ENCODE measurements at regions not wholly inside any gene's neighbourhood (a gene's known extent, or its start where the extent isn't known, plus 50 kb on each side); places are given as distances from the start of the nearest gene placed in this dataset.
"Not testable (repeated sequence)": the region's sequence is repeated elsewhere in the genome, so short reads cannot be mapped to it uniquely, and the experiment has no call there.

GRCh38 chr4:53886090-53886489 lies 178.3 kb downstream of the CHIC2 start:
- in situ Hi-C loops (cut with HindIII; ENCODE audit: low sequenced_read_pairs) = no loop called here

GRCh38 chr4:53885668-53886067 lies 178.7 kb downstream of the CHIC2 start:
- in situ Hi-C loops (cut with HindIII; ENCODE audit: low sequenced_read_pairs) = no loop called here

GRCh38 chr4:53877096-53877495 lies 187.3 kb downstream of the CHIC2 start:
- in situ Hi-C loops (cut with HindIII; ENCODE audit: low sequenced_read_pairs) = not testable (repeated sequence)

- in situ Hi-C loops (cut with HindIII; ENCODE audit: low sequenced_read_pairs) = no loop called here
Observed at GRCh38 chr4:53866055-53866454, 198.3 kb downstream of the CHIC2 start.

- in situ Hi-C loops (cut with HindIII; ENCODE audit: low sequenced_read_pairs) = no loop called here
Observed at GRCh38 chr4:53865054-53865453, 199.4 kb downstream of the CHIC2 start.

- in situ Hi-C loops (cut with HindIII; ENCODE audit: low sequenced_read_pairs) = no loop called here
Observed at GRCh38 chr4:53863736-53864365, 200.6 kb downstream of the CHIC2 start.

GRCh38 chr4:53863158-53863557 lies 201.2 kb downstream of the CHIC2 start:
- in situ Hi-C loops (cut with HindIII; ENCODE audit: low sequenced_read_pairs) = no loop called here

- in situ Hi-C loops (cut with HindIII; ENCODE audit: low sequenced_read_pairs) = no loop called here
Observed at GRCh38 chr4:53861856-53862610, 202.4 kb downstream of the CHIC2 start.

- in situ Hi-C loops (cut with HindIII; ENCODE audit: low sequenced_read_pairs) = no loop called here
Observed at GRCh38 chr4:53859305-53859704, 205.1 kb downstream of the CHIC2 start.

GRCh38 chr4:53858744-53859143 lies 205.7 kb downstream of the CHIC2 start:
- in situ Hi-C loops (cut with HindIII; ENCODE audit: low sequenced_read_pairs) = no loop called here

- in situ Hi-C loops (cut with HindIII; ENCODE audit: low sequenced_read_pairs) = no loop called here
Observed at GRCh38 chr4:53855581-53856250, 208.7 kb downstream of the CHIC2 start.

GRCh38 chr4:53854991-53855568 lies 209.3 kb downstream of the CHIC2 start:
- in situ Hi-C loops (cut with HindIII; ENCODE audit: low sequenced_read_pairs) = no loop called here

- in situ Hi-C loops (cut with HindIII; ENCODE audit: low sequenced_read_pairs) = no loop called here
Observed at GRCh38 chr4:53852343-53852742, 212.1 kb downstream of the CHIC2 start.

- in situ Hi-C loops (cut with HindIII; ENCODE audit: low sequenced_read_pairs) = no loop called here
Observed at GRCh38 chr4:53847965-53848364, 216.4 kb downstream of the CHIC2 start.

GRCh38 chr4:53844551-53844950 lies 219.9 kb downstream of the CHIC2 start:
- in situ Hi-C loops (cut with HindIII; ENCODE audit: low sequenced_read_pairs) = no loop called here

- in situ Hi-C loops (cut with HindIII; ENCODE audit: low sequenced_read_pairs) = no loop called here
Observed at GRCh38 chr4:53844133-53844532, 220.3 kb downstream of the CHIC2 start.

GRCh38 chr4:53841711-53842110 lies 222.7 kb downstream of the CHIC2 start:
- in situ Hi-C loops (cut with HindIII; ENCODE audit: low sequenced_read_pairs) = no loop called here

GRCh38 chr4:53840643-53841042 lies 223.8 kb downstream of the CHIC2 start:
- in situ Hi-C loops (cut with HindIII; ENCODE audit: low sequenced_read_pairs) = no loop called here

GRCh38 chr4:53833302-53834003 lies 231.0 kb downstream of the CHIC2 start:
- in situ Hi-C loops (cut with HindIII; ENCODE audit: low sequenced_read_pairs) = not testable (repeated sequence)

- in situ Hi-C loops (cut with HindIII; ENCODE audit: low sequenced_read_pairs) = no loop called here
Observed at GRCh38 chr4:53832549-53832948, 231.9 kb downstream of the CHIC2 start.

- in situ Hi-C loops (cut with HindIII; ENCODE audit: low sequenced_read_pairs) = no loop called here
Observed at GRCh38 chr4:53830511-53830910, 233.9 kb downstream of the CHIC2 start.

Measured in DLD1 (cell line).